OCI-LY7 (cell line): ENCODE measurements at regions not wholly inside any gene's neighbourhood (a gene's known extent, or its start where the extent isn't known, plus 50 kb on each side); places are given as distances from the start of the nearest gene placed in this dataset.
"Not testable (repeated sequence)": the region's sequence is repeated elsewhere in the genome, so short reads cannot be mapped to it uniquely, and the experiment has no call there.

Source experiments
- EZH2phosphoT487 ChIP-seq: fragments of 200-600 bp; sonication (generic); IDR thresholded peaks from 2 replicates; pipeline ENCODE4 v1.6.1; 2018; ENCODE audit warnings: low read depth, borderline replicate concordance, mild to moderate bottlenecking, mixed run types, antibody characterized with exemption, low read length, moderate library complexity, mixed read lengths
- TF ChIP-seq, protein P1 (sequence below): fragments of 200-600 bp; sonication (generic); conservative IDR thresholded peaks from 2 replicates; pipeline ENCODE4 v1.5.1; 2014; ENCODE audit warnings: mild to moderate bottlenecking, antibody characterized with exemption, low read length, moderate library complexity, mixed read lengths

- TF ChIP-seq, protein P1, sequence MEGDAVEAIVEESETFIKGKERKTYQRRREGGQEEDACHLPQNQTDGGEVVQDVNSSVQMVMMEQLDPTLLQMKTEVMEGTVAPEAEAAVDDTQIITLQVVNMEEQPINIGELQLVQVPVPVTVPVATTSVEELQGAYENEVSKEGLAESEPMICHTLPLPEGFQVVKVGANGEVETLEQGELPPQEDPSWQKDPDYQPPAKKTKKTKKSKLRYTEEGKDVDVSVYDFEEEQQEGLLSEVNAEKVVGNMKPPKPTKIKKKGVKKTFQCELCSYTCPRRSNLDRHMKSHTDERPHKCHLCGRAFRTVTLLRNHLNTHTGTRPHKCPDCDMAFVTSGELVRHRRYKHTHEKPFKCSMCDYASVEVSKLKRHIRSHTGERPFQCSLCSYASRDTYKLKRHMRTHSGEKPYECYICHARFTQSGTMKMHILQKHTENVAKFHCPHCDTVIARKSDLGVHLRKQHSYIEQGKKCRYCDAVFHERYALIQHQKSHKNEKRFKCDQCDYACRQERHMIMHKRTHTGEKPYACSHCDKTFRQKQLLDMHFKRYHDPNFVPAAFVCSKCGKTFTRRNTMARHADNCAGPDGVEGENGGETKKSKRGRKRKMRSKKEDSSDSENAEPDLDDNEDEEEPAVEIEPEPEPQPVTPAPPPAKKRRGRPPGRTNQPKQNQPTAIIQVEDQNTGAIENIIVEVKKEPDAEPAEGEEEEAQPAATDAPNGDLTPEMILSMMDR, result not testable (repeated sequence)
- TF ChIP-seq EZH2phosphoT487, result not testable (repeated sequence)
Observed at GRCh38 chr2:91447508-91447907, 2756.0 kb downstream of the RPIA start.
